ENCODE measurements at regions not wholly inside any gene's neighbourhood (a gene's known extent, or its start where the extent isn't known, plus 50 kb on each side); places are given as distances from the start of the nearest gene placed in this dataset.
"Not testable (repeated sequence)": the region's sequence is repeated elsewhere in the genome, so short reads cannot be mapped to it uniquely, and the experiment has no call there.

GRCh38 chr17:13812350-13812749 lies 210.6 kb upstream of the HS3ST3A1 start:
- Histone ChIP-seq H3K36me3 (no peaks in the 10 kb centered on the region), H3K9me3 (no peaks in the 10 kb centered on the region)
- no peak for DNase-seq

GRCh38 chr17:13813347-13814240 lies 211.9 kb upstream of the HS3ST3A1 start:
- Histone ChIP-seq H3K27me3 (no peaks in the 10 kb centered on the region), H3K4me3 (no peak overlapping the region), H3K36me3 (no peaks in the 10 kb centered on the region), H3K9me3 (no peaks in the 10 kb centered on the region)
- no peak for DNase-seq

More at GRCh38 chr17:13812350-13812749, 210.6 kb upstream of the HS3ST3A1 start:
- H3K27me3 ChIP-seq, result no peaks in the 10 kb centered on the region
- H3K4me3 ChIP-seq, result no peak overlapping the region

GRCh38 chr17:13822700-13823099 lies 221.0 kb upstream of the HS3ST3A1 start:
- Histone ChIP-seq H3K36me3 (no peaks in the 10 kb centered on the region), H3K27me3 (no peaks in the 10 kb centered on the region), H3K9me3 (no peaks in the 10 kb centered on the region), H3K4me3 (no peak overlapping the region)
- no peak for DNase-seq

- no peaks in the 10 kb centered on the region for H3K9me3 ChIP-seq
- no peaks in the 10 kb centered on the region for H3K27me3 ChIP-seq
- H3K4me3 ChIP-seq, result no peak overlapping the region
- no peaks in the 10 kb centered on the region for H3K36me3 ChIP-seq
- peak; percentile 10 for DNase-seq
These were observed 223.9 kb upstream of the HS3ST3A1 start for GRCh38 chr17:13825526-13826040.

- H3K4me3 ChIP-seq, result no peak overlapping the region
- no peaks in the 10 kb centered on the region for H3K27me3 ChIP-seq
- H3K36me3 ChIP-seq, result no peaks in the 10 kb centered on the region
- no peak for DNase-seq
- no peaks in the 10 kb centered on the region for H3K9me3 ChIP-seq
These were observed 225.4 kb upstream of the HS3ST3A1 start for GRCh38 chr17:13827118-13827517.

- Histone ChIP-seq H3K36me3 (no peaks in the 10 kb centered on the region), H3K27me3 (no peaks in the 10 kb centered on the region), H3K4me3 (no peak overlapping the region), H3K9me3 (no peaks in the 10 kb centered on the region)
- DNase-seq, result no peak
These were observed 232.2 kb upstream of the HS3ST3A1 start for GRCh38 chr17:13833921-13834320.

- peak; percentile 72 for DNase-seq
- no peak overlapping the region for H3K4me3 ChIP-seq
- H3K36me3 ChIP-seq, result no peaks in the 10 kb centered on the region
These were observed 233.4 kb upstream of the HS3ST3A1 start for GRCh38 chr17:13835151-13835550.

GRCh38 chr17:13837417-13837816 lies 231.9 kb upstream of the COX10 start:
- no peak for DNase-seq
- H3K27me3 ChIP-seq, result no peaks in the 10 kb centered on the region
- H3K9me3 ChIP-seq, result no peaks in the 10 kb centered on the region
- H3K36me3 ChIP-seq, result no peaks in the 10 kb centered on the region
- H3K4me3 ChIP-seq, result no peak overlapping the region

More at GRCh38 chr17:13835151-13835550, 233.4 kb upstream of the HS3ST3A1 start:
- Histone ChIP-seq H3K9me3 (no peaks in the 10 kb centered on the region), H3K27me3 (no peaks in the 10 kb centered on the region)

GRCh38 chr17:13840254-13840653 lies 229.1 kb upstream of the COX10 start:
- Histone ChIP-seq H3K27me3 (no peaks in the 10 kb centered on the region), H3K4me3 (no peak overlapping the region), H3K9me3 (no peaks in the 10 kb centered on the region), H3K36me3 (no peaks in the 10 kb centered on the region)
- no peak for DNase-seq

- H3K27me3 ChIP-seq, result no peaks in the 10 kb centered on the region
- H3K4me3 ChIP-seq, result no peak overlapping the region
- no peaks in the 10 kb centered on the region for H3K36me3 ChIP-seq
- no peaks in the 10 kb centered on the region for H3K9me3 ChIP-seq
- DNase-seq, result no peak
These were observed 225.3 kb upstream of the COX10 start for GRCh38 chr17:13843862-13844635.

- Histone ChIP-seq H3K27me3 (no peaks in the 10 kb centered on the region), H3K9me3 (no peaks in the 10 kb centered on the region), H3K36me3 (no peaks in the 10 kb centered on the region), H3K4me3 (no peak overlapping the region)
- no peak for DNase-seq
These were observed 217.4 kb upstream of the COX10 start for GRCh38 chr17:13851889-13852288.

- not testable (repeated sequence) for H3K9me3 ChIP-seq, H3K4me3 ChIP-seq, DNase-seq, H3K36me3 ChIP-seq, H3K27me3 ChIP-seq
These were observed 213.6 kb upstream of the COX10 start for GRCh38 chr17:13855730-13856129.

GRCh38 chr17:13862346-13862745 lies 207.0 kb upstream of the COX10 start:
- H3K4me3 ChIP-seq, result no peak overlapping the region
- H3K36me3 ChIP-seq, result no peaks in the 10 kb centered on the region
- no peak for DNase-seq

GRCh38 chr17:13863436-13863835 lies 205.9 kb upstream of the COX10 start:
- Histone ChIP-seq H3K4me3 (no peak overlapping the region), H3K36me3 (no peaks in the 10 kb centered on the region), H3K9me3 (no peaks in the 10 kb centered on the region), H3K27me3 (no peaks in the 10 kb centered on the region)
- no peak for DNase-seq

More at GRCh38 chr17:13862346-13862745, 207.0 kb upstream of the COX10 start:
- H3K9me3 ChIP-seq, result no peaks in the 10 kb centered on the region
- no peaks in the 10 kb centered on the region for H3K27me3 ChIP-seq

- DNase-seq, result peak; percentile 30
- no peaks in the 10 kb centered on the region for H3K36me3 ChIP-seq
- no peak overlapping the region for H3K4me3 ChIP-seq
- H3K27me3 ChIP-seq, result no peaks in the 10 kb centered on the region
- H3K9me3 ChIP-seq, result no peaks in the 10 kb centered on the region
These were observed 204.8 kb upstream of the COX10 start for GRCh38 chr17:13864521-13864920.

- Histone ChIP-seq H3K27me3 (no peaks in the 10 kb centered on the region), H3K36me3 (no peaks in the 10 kb centered on the region), H3K9me3 (no peaks in the 10 kb centered on the region), H3K4me3 (no peak overlapping the region)
- peak; percentile 3 for DNase-seq
These were observed 203.7 kb upstream of the COX10 start for GRCh38 chr17:13865650-13866049.

- Histone ChIP-seq H3K4me3 (no peak overlapping the region), H3K9me3 (no peaks in the 10 kb centered on the region), H3K36me3 (no peaks in the 10 kb centered on the region), H3K27me3 (no peaks in the 10 kb centered on the region)
- no peak for DNase-seq
These were observed 199.9 kb upstream of the COX10 start for GRCh38 chr17:13869331-13869940.
